Lower leg skin (tissue), 4 donors: ENCODE measurements at regions not wholly inside any gene's neighbourhood (a gene's known extent, or its start where the extent isn't known, plus 50 kb on each side); places are given as distances from the start of the nearest gene placed in this dataset.

Experiments used
- DNase-seq, 2 donors: peaks; one replicate each; pipeline ENCODE4 v3.0.0-alpha.2; 2019; ENCODE audit warnings: low spot score in 2 of 2
- H3K4me3 ChIP-seq: fragments of 200-600 bp; sonication (generic); 2 replicates; pipeline ENCODE4 v1.5.1; 2017; ENCODE audit warnings: mild to moderate bottlenecking, low read depth; ENCODE audit not compliant: poor library complexity, severe bottlenecking
- POLR2A ChIP-seq, 2 donors: fragments of 450-650 bp; IDR thresholded peaks; one replicate each; pipeline ENCODE4 v1.6.1; 2016 to 2017; ENCODE audit warnings: antibody characterized with exemption in 2 of 2, mild to moderate bottlenecking in 1 of 2, moderate library complexity in 1 of 2
- WGBS, 2 donors: methylation state at CpG; one replicate each; pipeline ENCODE4 v1.1.5; 2018; 5-methylcytosine and 5-hydroxymethylcytosine counted together
- intact Hi-C: fragments of 100-400 bp; cut with DNase I; formaldehyde crosslinking; loops from one replicate; pipeline ENCODE4 v1.15.0; 2023; ENCODE audit warnings: low total_unique reads
- TF ChIP-seq, protein P1 (sequence below), 3 donors: fragments of 450-650 bp; IDR thresholded peaks; one replicate each; pipeline ENCODE4 v1.5.1; 2016; ENCODE audit warnings: antibody characterized with exemption in 3 of 3, mild to moderate bottlenecking in 3 of 3, moderate library complexity in 2 of 3

- WGBS, 2 donors, result 81 to 97% methylated on average over 2 of the region's 2 CpGs
- TF ChIP-seq, protein P1, sequence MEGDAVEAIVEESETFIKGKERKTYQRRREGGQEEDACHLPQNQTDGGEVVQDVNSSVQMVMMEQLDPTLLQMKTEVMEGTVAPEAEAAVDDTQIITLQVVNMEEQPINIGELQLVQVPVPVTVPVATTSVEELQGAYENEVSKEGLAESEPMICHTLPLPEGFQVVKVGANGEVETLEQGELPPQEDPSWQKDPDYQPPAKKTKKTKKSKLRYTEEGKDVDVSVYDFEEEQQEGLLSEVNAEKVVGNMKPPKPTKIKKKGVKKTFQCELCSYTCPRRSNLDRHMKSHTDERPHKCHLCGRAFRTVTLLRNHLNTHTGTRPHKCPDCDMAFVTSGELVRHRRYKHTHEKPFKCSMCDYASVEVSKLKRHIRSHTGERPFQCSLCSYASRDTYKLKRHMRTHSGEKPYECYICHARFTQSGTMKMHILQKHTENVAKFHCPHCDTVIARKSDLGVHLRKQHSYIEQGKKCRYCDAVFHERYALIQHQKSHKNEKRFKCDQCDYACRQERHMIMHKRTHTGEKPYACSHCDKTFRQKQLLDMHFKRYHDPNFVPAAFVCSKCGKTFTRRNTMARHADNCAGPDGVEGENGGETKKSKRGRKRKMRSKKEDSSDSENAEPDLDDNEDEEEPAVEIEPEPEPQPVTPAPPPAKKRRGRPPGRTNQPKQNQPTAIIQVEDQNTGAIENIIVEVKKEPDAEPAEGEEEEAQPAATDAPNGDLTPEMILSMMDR (IDR thresholded peaks at IDR 0.05), result no peak
- TF ChIP-seq POLR2A (IDR thresholded peaks at IDR 0.05), result no peak
- no peak for DNase-seq
- intact Hi-C loops, result no loop called here
- no peak overlapping the region for H3K4me3 ChIP-seq
Measured at GRCh38 chr7:131183072-131183471, 144.6 kb upstream of the MKLN1 start.

DNA sequence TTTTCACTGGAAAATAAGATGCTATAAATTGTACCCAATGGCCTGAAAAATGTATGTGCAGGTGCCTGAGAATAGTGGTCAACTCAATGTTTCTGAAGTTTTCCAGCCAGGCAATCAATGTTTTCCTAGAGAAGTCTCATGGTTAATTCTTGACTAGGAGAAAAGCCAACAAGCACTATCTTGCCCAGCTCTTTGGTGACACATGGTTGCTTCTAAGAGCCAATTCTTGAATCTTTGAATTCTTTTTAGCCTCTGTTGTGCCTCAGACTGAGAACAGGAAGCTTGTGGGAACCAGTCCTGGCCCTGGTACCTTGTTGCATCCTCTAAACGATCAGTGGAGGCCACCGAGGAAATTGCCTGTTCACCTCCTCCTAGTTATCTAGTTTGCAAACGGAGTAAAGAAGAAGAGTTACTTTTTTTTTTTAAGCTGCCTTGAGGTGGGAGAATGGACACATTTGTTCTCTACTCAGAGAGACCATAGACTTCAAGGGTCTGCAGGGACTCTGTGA is 144.0 kb upstream of the MKLN1 start:
- DNase-seq, result no peak
- intact Hi-C loops, result no loop called here
- 58 to 62% methylated on average over 3 of the region's 3 CpGs for WGBS, 2 donors
- H3K4me3 ChIP-seq, result no peak overlapping the region
- no peak for TF ChIP-seq POLR2A (IDR thresholded peaks at IDR 0.05)
- TF ChIP-seq, protein P1 (IDR thresholded peaks at IDR 0.05), result no peak

DNA sequence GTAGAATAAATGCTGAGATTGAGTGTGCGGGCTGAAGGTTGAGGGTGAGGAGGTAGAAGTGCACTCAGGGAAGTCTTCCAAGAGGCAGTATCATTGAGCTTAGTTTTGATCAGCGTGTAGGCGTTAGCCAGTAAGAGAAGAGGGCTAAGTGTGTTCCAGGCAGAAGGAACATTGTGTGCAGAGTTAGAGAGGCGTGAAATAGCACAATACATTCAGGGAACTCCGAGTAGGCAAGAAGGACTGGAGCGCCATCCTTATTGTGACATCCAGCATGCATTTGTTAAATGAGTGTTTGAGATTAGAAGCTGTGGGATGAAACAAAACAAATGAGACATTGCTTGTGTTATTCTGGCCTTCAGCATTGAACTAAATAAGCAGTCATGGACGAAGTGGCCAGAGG is 140.9 kb upstream of the MKLN1 start:
- WGBS, 2 donors, result 93 to 94% methylated on average over 7 of the region's 7 CpGs
- no peak for TF ChIP-seq POLR2A (IDR thresholded peaks at IDR 0.05)
- TF ChIP-seq, protein P1 (IDR thresholded peaks at IDR 0.05), result no peak
- intact Hi-C loops, result no loop called here
- no peak overlapping the region for H3K4me3 ChIP-seq
- no peak for DNase-seq

DNA sequence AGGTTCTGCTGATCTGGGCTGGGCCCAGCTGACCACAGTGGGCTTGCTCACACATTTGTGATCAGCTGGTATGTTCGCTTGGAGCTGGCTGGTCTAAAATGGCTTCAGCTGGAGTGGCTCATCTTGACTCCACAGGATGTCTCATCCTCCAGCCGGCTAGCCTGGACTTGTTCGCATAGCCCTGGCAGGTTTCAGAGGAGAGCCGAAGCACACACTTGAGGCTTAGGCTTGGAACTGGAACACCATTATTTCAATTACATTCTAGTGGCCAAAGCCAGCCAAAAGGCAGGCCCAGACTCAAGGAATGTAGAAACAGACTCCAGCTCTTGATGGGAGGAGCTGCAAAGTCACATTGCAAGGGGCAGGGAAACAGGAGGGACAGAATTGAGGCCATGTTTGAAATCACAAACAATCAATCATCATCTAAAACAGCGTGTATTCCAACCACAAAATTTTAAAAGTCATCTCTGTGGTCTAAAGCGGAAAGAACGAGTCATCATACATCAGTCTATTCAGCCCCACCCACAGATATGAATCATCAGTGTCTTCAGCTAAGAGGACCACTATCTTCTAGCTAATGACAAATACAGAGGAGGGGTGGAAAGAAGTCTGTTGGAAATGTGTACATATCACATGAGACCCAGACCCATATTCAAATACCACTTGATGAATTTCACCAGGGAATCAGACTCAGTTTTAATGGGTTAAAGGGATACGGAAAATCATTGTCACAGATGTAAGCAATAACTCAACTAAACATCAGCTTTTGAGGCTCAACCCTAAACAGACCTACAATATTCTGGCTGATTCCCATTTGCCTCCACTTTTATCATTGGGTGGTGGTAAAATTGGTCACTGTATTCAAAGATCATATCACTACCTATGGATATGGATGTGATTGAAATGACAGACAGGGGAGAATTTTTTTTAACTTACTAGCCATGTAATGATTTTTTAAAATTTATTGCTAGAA is 139.0 kb upstream of the MKLN1 start:
- WGBS, 2 donors, result 42 to 50% methylated on average over 7 to 8 of the region's 8 CpGs
- TF ChIP-seq, protein P1 (IDR thresholded peaks at IDR 0.05), result no peak
- no peak for TF ChIP-seq POLR2A (IDR thresholded peaks at IDR 0.05)
- intact Hi-C loops, result no loop called here
- peak; percentile 66 to 87 for DNase-seq
- H3K4me3 ChIP-seq, result no peak overlapping the region

DNA sequence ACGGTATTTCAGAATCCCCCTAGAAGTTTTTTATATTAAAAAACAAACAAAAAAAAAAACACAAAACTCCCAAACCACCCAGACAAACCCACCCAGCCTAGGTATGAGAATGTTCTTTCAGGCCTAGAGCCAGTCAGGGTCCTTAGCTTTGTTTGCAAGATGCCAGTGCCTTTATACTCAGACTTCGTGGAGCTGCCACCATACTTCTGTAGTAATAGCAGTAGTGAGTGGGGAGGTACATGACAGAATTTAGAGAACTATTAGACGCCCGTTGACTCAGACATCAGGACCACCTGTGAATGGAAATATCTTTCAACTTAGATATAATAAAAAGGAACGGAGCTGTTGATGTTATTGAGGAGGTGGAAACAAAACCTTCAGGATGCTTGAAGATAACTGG is 138.2 kb upstream of the MKLN1 start:
- no peak for DNase-seq
- intact Hi-C loops, result no loop called here
- TF ChIP-seq POLR2A (IDR thresholded peaks at IDR 0.05), result no peak
- TF ChIP-seq, protein P1 (IDR thresholded peaks at IDR 0.05), result no peak

More for the DNA sequence above, 138.2 kb upstream of the MKLN1 start:
- WGBS, 2 donors, result 85 to 87% methylated on average over 5 of the region's 5 CpGs
- H3K4me3 ChIP-seq, result no peak overlapping the region
